ENCODE measurements at regions not wholly inside any gene's neighbourhood (a gene's known extent, or its start where the extent isn't known, plus 50 kb on each side); places are given as distances from the start of the nearest gene placed in this dataset.
"Not testable (repeated sequence)": the region's sequence is repeated elsewhere in the genome, so short reads cannot be mapped to it uniquely, and the experiment has no call there.

DNA sequence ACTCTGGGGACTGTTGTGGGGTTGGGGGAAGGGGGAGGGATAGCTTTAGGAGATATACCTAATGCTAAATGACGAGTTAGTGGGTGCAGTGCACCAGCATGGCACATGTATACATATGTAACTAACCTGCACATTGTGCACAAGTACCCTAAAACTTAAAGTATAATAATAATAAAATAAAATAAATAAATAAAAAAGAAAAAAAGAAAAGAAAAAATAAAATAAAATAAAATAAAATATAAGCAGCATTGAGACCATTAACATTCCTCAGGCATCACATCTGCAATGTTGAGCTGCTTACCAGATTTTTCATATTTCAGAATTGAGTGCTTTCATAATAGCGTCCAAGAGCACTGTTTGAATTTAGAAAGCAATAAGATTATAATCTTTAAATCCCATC lies 263.2 kb upstream of the GJE1 start:
- not testable (repeated sequence) for DNase-seq

DNA sequence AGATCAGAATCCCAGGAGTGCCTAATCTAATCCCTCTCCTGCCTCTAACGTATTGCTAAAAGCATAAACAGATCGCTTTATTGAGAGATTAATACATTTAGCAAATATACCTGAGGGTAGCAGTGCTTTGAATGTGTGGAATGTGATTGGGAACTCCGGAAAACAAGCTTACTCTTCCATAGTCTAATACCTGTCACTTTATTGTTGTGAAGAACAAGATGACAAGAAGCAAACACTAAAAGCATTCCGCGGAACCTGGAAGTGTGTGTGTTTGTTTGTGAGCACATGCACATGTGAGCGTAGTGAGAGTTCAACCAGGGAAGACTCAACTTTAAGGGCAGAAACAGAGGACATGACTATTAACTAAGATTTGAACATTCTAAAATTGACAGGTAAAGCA lies 265.0 kb upstream of the GJE1 start:
- no peak for DNase-seq

DNA sequence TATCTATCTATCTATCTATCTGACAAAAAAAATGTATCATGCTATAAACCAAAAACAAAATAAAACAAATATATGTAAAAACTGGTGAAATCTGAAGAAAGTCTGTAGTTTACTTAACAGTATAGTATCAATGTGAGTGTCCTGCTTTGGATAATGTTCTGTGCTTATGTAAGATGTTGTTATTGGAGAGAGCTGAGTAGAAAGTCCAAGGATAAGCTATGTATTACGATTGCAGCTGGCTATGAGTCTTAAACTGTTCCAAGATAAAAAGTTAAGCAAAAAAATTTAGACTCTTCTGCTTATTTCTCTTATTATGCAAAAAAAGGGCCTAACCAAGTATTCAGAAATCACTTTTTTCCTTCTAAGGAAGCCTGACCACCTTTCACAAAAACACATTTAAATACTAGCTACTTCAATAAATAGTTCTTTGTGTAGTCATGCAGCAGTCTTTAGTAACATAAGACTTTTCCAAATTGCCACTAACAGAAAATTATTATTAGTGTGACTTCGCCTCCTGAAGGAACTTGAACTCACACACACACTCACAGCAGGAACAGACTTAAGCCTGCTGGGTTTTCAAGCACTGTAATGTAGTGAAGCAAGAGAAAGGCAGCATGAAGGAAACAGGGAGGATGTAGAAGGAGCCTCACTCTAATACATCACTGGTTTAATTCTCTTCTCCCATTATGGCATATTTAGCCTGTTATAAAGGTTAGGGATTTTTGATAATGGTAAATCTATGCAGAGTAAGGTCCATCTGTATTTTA lies 265.8 kb upstream of the GJE1 start:
- no peak for DNase-seq

DNA sequence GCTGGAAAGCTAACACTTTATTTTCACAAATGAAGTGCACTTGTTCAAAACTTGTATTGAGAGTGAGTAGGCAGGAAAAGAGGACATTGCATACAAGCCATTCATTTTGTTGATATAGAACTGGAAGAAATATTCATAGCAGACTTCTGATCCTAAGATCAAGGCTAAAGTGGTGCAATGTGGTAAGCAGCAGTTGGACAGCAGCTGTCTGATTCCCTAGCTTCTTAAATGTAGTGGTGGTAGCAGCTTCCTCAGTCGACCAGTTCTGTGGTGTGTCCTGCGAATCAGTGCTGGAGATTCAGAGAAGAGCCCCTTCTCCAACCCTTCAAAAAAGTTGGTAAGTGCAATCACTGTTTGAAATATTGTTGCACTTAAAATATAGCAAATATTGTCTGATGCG lies 281.7 kb upstream of the GJE1 start:
- no peak for DNase-seq

DNA sequence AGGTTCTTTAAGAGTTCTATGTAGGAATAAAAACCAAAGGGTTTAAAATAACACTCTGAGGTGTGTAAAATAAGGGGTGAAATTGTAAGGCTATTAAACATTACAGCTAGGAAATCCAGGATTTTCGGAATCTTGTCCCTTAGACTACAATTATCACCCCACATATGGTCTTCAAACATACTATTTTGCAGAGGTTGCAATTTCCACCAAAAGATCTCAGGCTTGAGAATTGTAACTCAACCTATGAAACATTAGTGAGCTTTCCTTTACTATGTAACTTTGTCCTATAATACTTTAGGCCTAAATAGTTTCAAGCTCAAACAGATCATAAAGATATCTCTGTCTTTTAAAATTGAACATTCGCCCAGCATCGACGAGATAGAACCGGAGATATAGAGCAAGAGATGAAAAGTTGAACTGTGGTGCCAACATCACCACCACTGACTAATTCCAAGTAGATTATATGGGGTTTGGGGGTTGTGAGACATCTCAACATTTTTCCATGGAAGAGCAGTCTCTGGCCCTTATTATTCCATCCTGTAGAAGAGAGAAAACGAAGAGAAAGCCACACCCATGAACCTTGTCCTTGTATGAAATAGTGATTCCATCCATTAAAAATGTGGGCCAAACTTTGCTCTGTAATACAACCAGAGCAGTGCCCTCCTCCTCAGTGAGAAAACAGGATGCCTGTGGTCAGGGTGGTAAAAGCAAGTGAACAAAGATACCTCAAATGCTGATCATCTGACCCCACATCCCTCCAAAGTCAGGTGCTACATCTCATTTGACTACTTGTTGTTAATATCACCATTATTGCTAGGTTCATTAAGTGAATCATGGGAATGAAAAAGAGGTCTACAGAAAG lies 284.5 kb upstream of the GJE1 start:
- no peak for DNase-seq

DNA sequence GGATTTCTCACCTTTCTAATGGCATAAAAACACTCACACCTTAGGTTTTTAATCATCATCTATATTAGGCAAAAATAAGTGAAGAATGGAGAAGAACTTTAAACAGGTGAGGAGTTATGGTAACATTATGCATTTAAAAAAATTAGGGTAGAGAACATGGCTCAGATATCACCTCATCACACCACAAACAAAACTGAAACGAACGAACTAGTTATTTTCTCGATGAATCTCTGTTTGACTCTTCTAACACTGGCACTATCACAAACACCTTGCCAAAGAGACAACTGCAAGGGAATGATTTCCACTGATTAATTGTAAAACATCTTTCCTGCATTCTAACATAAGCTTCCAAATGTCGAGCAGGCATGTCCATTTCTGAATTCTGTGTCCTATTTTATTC lies 286.1 kb upstream of the GJE1 start:
- DNase-seq = no peak

DNA sequence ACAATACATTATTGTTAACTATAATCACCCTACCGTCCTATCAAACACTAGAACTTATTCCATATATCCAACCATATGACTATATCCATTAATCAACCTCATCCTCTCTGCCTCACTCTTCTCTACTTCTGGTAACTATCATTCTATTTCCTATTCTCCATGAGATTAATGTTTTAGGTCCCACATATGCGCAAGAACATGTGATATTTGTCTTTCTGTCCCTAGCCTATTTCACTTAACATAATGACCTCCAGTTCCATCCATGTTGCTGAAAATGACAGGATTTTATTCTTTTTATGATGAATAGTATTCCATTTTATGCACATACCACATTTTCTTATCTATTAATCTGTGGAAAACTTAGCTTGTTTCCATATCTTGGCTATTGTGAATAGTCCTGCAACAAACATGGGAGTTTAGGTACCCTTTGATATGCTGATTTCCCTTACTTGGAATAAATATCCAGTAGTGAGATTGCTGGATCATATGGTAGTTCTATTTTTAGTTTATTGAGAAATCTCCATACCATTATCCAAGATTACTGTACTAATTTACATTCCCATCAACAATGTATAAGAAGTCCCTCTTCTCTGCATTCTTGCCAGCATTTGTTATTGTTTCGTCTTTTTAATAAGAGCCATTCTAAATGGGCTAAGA lies 289.4 kb upstream of the GJE1 start:
- DNase-seq = no peak

DNA sequence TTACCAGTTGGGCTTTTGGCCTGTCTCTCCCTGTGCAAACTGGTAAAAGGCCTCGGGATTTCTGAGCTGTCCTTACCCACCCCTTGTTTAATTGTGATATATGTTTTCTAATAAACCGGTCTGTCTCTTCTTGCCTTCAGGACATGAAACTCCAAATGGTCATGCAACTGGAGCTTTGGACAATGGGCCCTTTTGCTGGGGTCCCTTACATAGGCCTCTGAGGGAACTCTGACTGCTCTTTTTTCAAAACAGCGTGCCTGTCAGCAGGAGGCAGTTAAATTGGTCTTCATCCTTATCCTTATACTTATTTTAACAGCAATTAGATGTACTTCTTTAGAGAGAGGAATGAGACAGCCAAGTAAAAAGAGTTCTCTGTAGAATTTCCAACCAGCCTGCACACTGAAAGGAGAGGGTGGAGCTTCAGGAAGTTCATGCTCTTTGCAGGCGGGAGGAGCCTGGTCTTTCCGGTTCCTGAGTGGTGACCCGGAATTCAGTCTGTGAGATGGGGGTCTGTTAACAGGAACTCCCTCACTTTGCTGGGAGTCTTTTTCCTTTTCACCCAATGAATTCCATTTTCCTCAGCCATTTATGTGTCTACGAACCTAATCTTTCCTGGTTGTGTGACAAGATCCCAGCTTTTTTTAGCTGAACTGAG lies 299.6 kb upstream of the GJE1 start:
- DNase-seq = no peak

DNA sequence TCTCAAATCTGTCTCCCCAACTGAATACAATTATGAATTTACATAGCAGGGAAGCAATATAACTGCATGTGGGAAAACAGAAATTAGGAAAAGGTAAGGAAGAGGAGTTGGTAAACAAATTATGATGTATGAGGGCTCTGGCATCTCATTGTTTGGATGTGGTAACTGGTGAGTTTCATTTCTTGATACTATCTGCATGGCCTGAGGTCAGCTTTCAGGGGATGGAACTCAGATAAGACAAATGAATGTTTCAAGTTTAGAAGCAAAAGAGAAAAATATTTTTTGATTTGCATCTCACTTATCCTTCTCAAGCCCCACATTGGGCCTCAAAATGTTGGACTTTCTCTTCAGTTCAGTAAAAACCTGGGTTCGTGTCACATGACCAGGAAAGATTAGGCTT lies 302.2 kb upstream of the GJE1 start:
- DNase-seq = no peak

DNA sequence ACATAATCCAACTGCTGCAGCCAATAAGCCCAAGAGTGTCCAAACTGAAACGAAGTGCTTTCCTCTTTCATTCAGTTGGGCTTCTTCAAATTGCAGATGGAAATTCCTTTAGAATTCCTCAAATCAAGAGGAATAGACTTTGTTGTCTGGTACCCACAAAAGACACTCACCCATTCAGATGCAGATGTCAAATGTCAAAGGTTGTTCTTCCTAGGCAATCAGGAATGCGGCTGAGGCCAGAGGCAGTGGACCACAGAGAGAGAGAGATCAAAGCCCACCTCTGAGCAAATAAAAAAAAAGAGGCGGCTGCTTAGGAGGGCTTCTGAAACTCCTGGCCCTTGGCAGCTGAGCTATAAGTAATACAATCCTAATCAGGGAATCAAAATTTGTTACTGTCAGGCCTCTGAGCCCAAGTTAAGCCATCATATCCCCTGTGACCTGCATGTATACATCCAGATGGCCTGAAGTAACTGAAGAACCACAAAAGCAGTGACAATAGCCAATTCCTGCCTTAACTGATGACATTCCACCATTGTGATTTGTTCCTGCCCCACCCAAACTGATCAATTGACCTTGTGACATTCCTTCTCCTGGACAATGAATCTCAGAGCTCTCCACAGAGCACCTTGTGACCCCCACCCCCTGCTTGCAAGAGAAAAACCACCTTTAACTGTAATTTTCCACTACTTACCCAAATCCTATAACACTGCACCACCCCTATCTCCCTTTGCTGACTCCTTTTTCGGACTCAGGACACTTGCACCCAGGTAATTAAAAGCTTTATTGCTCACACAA lies 303.0 kb upstream of the GJE1 start:
- no peak for DNase-seq

DNA sequence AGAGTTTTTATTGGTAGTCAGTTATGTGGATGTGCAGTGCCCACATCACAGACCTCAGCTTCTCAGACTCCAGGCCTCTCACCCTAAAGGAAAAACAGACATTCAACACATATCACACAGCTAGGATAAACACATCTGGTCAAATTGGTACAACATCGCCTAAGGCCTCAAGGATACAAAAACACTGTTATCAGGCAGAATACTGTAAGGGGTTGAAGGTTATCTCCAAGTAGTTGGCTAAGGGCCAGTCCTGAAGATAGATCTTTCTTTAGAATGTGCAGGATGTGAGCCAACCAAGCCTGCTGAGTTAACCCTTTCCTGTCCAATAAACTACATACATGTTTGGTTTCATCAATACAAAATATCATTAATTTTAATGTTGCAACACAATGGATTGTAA lies 308.4 kb upstream of the GJE1 start:
- DNase-seq = no peak

DNA sequence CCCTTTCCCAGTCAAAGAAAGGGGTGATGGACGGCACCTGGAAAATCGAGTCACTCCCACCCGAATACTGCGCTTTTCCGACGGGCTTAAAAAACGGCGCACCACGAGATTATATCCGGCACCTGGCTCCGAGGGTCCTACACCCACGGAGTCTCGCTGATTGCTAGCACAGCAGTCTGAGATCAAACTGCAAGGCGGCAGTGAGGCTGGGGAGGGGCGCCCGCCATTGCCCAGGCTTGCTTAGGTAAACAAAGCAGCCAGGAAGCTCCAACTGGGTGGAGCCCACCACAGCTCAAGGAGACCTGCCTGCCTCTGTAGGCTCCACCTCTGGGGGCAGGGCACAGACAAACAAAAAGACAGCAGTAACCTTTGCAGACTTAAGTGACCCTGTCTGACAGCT lies 317.7 kb upstream of the GJE1 start:
- DNase-seq = not testable (repeated sequence)

DNA sequence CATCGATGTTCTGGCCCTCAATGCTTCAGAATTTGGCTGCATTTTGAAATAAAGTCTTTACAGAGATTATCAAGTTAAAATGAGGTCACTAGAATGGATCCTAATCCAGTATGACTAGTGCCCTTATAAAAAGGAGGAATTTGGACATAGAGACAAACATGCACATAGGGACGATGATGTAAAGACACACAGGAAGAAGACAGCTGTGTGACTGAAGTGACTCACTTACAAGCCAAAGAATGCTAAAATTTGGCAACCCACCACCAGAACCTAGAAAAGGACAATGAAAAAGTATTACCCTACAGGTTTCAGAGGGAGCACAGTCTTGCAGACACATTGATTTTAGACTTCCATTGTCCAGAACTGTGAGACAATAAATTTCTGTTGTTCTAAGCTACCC lies 322.8 kb upstream of the GJE1 start:
- no peak for DNase-seq

DNA sequence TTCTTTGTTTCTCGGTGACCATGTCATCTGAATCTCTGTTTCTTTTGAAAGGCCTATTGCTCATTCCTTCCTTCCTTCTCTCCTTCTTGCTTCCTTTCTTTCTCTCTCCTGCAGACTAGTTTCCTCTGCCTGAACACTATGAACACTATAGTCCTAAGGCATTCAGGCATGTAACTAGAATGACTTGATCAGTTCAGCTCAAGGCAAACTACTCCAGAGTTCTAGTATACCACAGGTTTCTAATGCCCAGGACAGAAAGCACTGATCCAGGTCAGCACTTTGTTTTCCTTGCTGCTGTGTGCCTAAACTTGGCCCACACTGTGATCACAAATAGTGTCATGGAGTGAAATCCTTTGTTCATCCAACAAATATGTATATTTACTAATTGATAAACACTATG lies 324.1 kb upstream of the GJE1 start:
- no peak for DNase-seq

DNA sequence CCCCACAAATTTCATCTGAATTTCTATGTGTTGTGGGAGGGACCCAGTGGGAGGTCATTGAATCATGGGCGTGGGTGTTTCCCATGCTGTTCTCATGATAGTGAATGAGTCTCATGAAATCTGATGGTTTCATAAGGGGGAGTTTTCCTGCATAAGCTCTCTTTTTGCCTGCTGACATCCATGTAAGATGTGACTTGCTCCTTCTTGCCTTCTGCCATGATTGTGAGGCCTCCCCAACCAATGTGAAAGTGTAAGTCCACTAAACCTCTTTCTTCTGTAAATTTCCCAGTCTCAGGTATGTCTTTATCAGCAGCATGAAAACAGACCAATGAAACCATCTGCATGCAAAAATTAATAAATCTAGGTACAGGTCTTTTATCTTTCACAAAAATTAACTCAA lies 331.8 kb upstream of the GJE1 start:
- DNase-seq = not testable (repeated sequence)

DNA sequence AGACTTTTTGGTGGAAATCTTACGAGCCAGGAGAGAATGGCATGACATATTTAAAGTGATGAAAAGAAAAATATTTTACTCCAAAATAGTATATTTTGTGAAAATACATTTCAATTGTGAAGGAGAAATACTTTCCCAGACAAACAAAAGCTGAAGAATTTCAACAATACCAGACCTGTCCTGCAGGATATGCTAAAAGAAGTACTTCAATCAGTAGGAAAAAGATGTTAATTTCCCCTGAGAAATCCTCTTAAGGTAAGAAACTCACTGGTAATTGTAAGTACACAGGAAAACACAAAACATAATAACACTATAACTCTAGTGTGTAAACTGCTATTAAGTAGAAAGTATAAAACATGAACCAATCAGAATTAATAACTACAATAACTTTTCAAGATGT lies 341.8 kb upstream of the GJE1 start:
- no peak for DNase-seq

DNA sequence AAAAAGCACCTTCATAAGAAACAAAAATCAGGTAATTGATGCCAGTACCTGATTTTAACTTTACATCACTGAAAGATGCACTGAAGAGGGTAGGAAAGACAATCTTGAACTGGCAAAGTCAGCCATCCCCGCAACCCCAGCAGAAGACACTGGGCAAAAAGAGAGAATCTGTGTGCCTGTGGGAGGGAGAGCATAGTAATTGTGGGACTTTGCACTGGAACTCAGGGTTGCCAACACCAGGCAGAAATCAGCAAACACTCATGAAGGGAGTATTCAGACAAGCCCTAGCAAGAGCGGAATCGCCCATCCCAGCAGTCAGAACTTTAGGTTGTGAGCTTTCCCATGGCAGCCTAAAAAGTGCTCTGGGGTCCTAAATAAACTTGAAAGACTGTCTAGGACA lies 344.6 kb upstream of the GJE1 start:
- DNase-seq = no peak

DNA sequence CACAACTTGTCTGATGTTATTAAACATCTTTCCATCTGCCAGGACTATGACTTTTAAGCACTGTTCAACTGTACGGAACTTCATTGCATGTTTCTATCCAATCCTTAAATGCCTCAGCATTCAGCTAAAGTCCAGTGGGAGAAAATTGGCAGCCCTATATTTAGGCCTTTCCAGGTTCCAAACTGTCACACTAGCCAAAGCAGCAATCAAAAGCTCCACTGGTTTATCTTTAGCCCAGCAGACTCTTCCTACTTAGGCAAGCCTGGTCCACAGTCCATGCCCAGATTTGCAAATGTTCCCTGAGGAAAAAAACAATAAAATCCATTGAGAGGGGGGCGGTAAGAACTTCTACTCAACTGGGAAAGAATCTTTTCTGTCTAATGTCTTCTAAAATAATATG lies 349.1 kb upstream of the GJE1 start:
- no peak for DNase-seq

DNA sequence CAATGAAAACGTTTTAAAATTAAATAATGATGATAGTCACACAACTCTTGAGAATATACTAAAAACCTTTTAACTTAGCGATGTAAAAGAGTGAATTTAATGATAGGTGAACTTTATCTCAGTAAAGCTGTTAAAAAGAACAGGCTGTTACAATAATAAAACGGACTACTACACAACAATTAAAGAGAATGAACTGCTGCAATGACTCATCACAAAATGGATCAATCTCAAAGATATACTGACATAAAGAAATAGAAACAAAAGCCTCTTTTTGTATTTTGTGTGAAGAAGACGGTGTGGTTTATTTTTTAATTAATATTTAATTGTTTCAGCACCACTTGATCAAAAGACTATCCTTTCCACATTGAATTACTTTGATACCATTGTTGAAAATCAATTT lies 352.4 kb upstream of the GJE1 start:
- DNase-seq = no peak

DNA sequence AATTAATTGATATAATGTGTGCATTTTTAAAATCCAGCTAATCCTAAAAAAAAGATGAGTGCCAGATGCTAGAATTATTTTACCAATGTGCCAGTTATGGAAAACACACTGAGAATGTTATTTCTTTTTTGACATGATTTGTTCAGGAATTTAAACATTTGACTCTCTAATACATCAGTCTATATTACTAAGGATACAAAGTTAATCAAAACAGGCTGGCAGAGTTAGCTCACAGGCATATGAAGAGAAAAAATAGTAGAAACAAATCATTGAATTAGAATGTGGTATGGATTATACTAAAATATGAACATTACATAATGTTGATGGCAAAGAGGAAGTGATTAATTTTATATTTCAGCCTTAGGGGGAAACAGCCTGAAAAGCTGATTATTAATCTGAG lies 368.3 kb upstream of the GJE1 start:
- no peak for DNase-seq

DNA sequence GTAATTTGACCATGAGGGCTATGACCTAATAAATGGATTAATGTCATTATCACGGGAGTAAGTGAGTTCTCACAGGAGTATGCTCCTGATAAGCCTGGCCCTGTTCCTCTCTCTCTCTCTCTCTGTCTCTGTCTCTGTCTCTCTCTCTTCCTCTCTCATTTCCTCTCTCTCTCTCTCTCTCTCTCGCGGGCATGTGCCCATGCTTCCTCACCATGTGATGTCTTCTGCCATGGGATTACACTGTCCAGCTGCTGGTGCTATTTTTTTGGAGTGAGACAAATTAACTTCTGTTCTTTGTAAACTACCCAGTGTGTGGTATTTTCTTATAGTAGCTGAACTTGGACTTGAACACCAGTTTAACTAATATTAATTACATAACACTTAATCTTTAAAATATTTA lies 374.3 kb upstream of the GJE1 start:
- no peak for DNase-seq

DNA sequence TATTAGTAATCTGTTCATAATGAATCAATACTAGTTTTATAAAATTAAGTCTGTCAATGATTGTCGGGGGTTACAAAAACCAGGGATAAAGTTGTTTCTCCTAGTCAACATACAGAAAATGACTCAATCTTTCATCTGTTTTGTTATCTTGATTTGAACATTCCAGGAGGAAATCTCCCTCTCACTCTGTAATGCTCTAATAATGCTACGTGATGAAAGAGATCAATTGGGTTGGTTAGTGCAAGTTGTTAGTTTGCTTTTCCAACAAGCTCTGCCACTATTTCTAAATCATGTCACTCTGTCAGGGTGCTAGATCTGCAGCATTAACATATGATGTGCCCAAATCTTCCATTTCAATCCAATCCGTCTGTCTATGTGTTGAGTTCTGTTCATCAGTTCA lies 379.5 kb upstream of the GJE1 start:
- no peak for DNase-seq

DNA sequence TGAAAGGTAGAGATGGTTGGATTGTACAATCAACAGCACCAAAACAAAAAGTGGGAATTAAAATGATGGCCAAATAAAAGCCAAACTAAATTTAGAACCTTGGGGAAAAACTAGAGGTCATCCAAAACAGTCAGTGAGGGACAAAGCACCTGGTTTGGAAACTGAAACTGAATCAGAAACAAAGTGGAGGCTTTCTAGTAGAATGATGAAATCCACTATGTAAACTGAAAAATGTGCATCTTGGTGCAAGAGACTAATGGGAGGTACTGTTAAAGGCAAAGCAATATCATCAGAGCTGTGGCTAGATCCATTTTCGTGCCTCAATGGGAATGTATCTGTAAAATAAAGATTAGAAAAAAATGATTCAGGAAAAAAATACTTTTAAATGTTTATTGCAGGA lies 380.0 kb upstream of the GJE1 start:
- DNase-seq = no peak
